MM.1S (cell line): ENCODE measurements at regions not wholly inside any gene's neighbourhood (a gene's known extent, or its start where the extent isn't known, plus 50 kb on each side); places are given as distances from the start of the nearest gene placed in this dataset.

Source experiments
- CTCF ChIP-seq: fragments of 300-600 bp; sonication (generic); IDR thresholded peaks from 2 replicates; pipeline ENCODE4 v1.5.1; 2016; ENCODE audit warnings: antibody characterized with exemption, low read length, mixed read lengths
- EZH2 ChIP-seq: fragments of 300-600 bp; sonication (generic); optimal IDR thresholded peaks from 2 replicates; pipeline ENCODE3; 2017; ENCODE audit warnings: low read depth, mild to moderate bottlenecking, antibody characterized with exemption, low read length, mixed read lengths
- EZH2phosphoT487 ChIP-seq: fragments of 300-600 bp; sonication (generic); IDR thresholded peaks from 2 replicates; pipeline ENCODE4 v1.6.1; 2018; ENCODE audit warnings: antibody characterized with exemption, low read length

DNA sequence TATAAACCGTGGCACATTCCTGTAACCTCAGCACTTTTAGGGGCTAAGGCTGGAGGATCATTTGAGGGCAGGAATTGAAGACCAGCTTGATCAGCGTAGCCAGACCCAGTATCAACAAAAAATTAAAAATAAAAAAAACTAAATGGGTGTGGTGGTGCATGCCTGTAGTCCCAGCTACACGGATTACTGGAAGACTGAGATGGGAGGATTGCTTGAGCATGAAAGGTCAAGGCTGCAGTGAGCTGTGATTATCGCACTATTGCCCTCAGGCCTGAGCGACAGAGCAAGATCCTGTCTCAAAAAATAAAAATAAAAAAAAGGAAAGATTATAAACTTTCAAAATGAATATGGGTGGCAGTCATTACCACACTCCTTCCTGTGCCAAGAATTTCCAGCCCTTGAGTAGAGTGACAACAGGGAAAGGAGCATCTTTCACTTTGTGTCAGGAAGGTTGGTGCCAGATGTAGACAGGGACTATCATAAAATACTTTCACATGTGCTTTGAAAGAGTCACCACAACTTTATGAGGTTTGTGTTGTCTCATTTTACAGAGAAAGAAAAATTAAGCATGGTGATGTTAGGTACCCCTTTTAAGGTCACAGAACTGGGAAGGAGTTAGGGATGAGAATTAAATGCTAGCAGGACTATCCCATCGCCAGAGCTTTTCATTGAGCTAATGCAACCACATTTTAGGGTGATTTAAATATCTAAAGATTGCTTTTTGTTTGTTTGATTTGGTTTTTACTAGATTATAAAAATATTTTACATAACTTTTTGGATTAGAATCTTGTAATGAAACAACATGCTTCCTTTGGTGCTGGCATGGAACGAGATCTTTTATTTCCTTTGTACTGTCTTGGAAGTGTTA, 1617.4 kb upstream of the ACVR2A start:
- TF ChIP-seq CTCF (no peak), EZH2 (no peak), EZH2phosphoT487 (no peak)
